OCI-LY1 (cell line): ENCODE measurements at regions not wholly inside any gene's neighbourhood (a gene's known extent, or its start where the extent isn't known, plus 50 kb on each side); places are given as distances from the start of the nearest gene placed in this dataset.

ENCODE experiments used
- H2AFZ ChIP-seq: fragments of 200-600 bp; sonication (generic), shearing (Covaris generic); 2 replicates; pipeline ENCODE4 v1.6.0; 2014; ENCODE audit warnings: antibody characterized with exemption, mild to moderate bottlenecking, low read length
- H3F3A ChIP-seq: fragments of 200-600 bp; sonication (generic), shearing (Covaris generic); 2 replicates; pipeline ENCODE4 v1.6.0; 2014; ENCODE audit warnings: mild to moderate bottlenecking, antibody characterized with exemption, low read length, moderate library complexity; ENCODE audit not compliant: insufficient read depth
- H3K27ac ChIP-seq: fragments of 200-600 bp; sonication (generic); 2 replicates; pipeline ENCODE4 v1.5.1; 2014; ENCODE audit warnings: low read length, mixed run types, mild to moderate bottlenecking, low read depth; ENCODE audit not compliant: poor library complexity, severe bottlenecking
- H3K27me3 ChIP-seq: fragments of 200-600 bp; sonication (generic); 2 replicates; pipeline ENCODE4 v1.6.0; 2014; ENCODE audit warnings: antibody characterized with exemption, mild to moderate bottlenecking, low read length, moderate library complexity; ENCODE audit not compliant: insufficient read depth
- H3K36me3 ChIP-seq: fragments of 200-600 bp; sonication (generic); 2 replicates; pipeline ENCODE4 v1.6.1; 2014; ENCODE audit warnings: mild to moderate bottlenecking, antibody characterized with exemption, low read length, moderate library complexity, mixed read lengths; ENCODE audit not compliant: insufficient read depth
- H3K4me1 ChIP-seq: fragments of 200-600 bp; sonication (generic); 2 replicates; pipeline ENCODE4 v1.5.1; 2014; ENCODE audit warnings: mild to moderate bottlenecking, low read length, moderate library complexity; ENCODE audit not compliant: insufficient read depth, severe bottlenecking
- H3K4me2 ChIP-seq: fragments of 200-600 bp; sonication (generic), shearing (Covaris generic); 2 replicates; pipeline ENCODE4 v1.6.1; 2014; ENCODE audit warnings: low read length
- H3K4me3 ChIP-seq: fragments of 200-600 bp; sonication (generic); 2 replicates; pipeline ENCODE4 v1.5.1; 2014; ENCODE audit warnings: low read length, low read depth, mild to moderate bottlenecking, mixed read lengths; ENCODE audit not compliant: poor library complexity, severe bottlenecking
- H3K79me2 ChIP-seq: fragments of 200-600 bp; shearing (Covaris generic); 2 replicates; pipeline ENCODE4 v1.6.1; 2016; ENCODE audit warnings: mixed run types, low read length, mixed read lengths; ENCODE audit not compliant: insufficient read depth
- H3K9ac ChIP-seq: fragments of 200-600 bp; sonication (generic), shearing (Covaris generic); 2 replicates; pipeline ENCODE4 v1.6.1; 2014; ENCODE audit warnings: mild to moderate bottlenecking, low read length, mixed read lengths
- H3K9me2 ChIP-seq: fragments of 200-600 bp; sonication (generic), shearing (Covaris generic); 2 replicates; pipeline ENCODE4 v1.6.1; 2014; ENCODE audit warnings: low read depth, mild to moderate bottlenecking, low read length, mixed read lengths
- H3K9me3 ChIP-seq: fragments of 200-600 bp; shearing (Covaris generic); 2 replicates; pipeline ENCODE4 v1.6.1; 2014; ENCODE audit warnings: low read length, mixed read lengths
- H4K20me1 ChIP-seq: fragments of 200-600 bp; sonication (generic), shearing (Covaris generic); 2 replicates; pipeline ENCODE4 v1.6.0; 2016; ENCODE audit warnings: mild to moderate bottlenecking, low read length; ENCODE audit not compliant: insufficient read depth
- CTCF ChIP-seq: fragments of 200-600 bp; sonication (generic), shearing (Covaris generic); IDR thresholded peaks from 2 replicates; pipeline ENCODE4 v1.5.1; 2017; ENCODE audit warnings: mild to moderate bottlenecking, antibody characterized with exemption, low read length, moderate library complexity, mixed read lengths
- EZH2 ChIP-seq: fragments of 200-600 bp; sonication (generic), shearing (Covaris generic); IDR thresholded peaks from 2 replicates; pipeline ENCODE4 v1.8.0; 2017; ENCODE audit warnings: borderline replicate concordance, mixed run types, mild to moderate bottlenecking, antibody characterized with exemption, low read length, moderate library complexity, mixed read lengths

- no peaks in the 10 kb centered on the region for H3K9me2 ChIP-seq
- no peaks in the 10 kb centered on the region for H4K20me1 ChIP-seq
- H3K4me2 ChIP-seq, result no peak overlapping the region
- H3K36me3 ChIP-seq, result no peaks in the 10 kb centered on the region
- no peak overlapping the region for H2AFZ ChIP-seq
- no peaks in the 10 kb centered on the region for H3F3A ChIP-seq
- no peak overlapping the region for H3K4me3 ChIP-seq
- H3K9me3 ChIP-seq, result no peaks in the 10 kb centered on the region
- TF ChIP-seq EZH2, result no peak
- TF ChIP-seq CTCF, result no peak
- no peaks in the 10 kb centered on the region for H3K79me2 ChIP-seq
- peaks cover 6% of the 10 kb centered on the region; the same call in 1 of the 2 replicates for H3K27me3 ChIP-seq
- H3K9ac ChIP-seq, result no peak overlapping the region
- no peak overlapping the region for H3K27ac ChIP-seq
- H3K4me1 ChIP-seq, result no peaks in the 10 kb centered on the region
Measured at GRCh38 chr2:173759959-173760358, 205.2 kb downstream of the SP3 start.

- no peaks in the 10 kb centered on the region for H3K9me3 ChIP-seq
- H3K9ac ChIP-seq, result no peak overlapping the region
- no peaks in the 10 kb centered on the region for H3K79me2 ChIP-seq
- no peak overlapping the region for H3K4me2 ChIP-seq
- H4K20me1 ChIP-seq, result no peaks in the 10 kb centered on the region
- TF ChIP-seq CTCF, result no peak
- H3K36me3 ChIP-seq, result no peaks in the 10 kb centered on the region
- no peak overlapping the region for H2AFZ ChIP-seq
- no peak overlapping the region for H3K4me3 ChIP-seq
- H3K9me2 ChIP-seq, result no peaks in the 10 kb centered on the region
- no peak overlapping the region for H3K27ac ChIP-seq
- no peaks in the 10 kb centered on the region for H3F3A ChIP-seq
- peaks cover 6% of the 10 kb centered on the region; the same call in 1 of the 2 replicates for H3K27me3 ChIP-seq
- no peaks in the 10 kb centered on the region for H3K4me1 ChIP-seq
Measured at GRCh38 chr2:173760553-173760952, 204.6 kb downstream of the SP3 start.

GRCh38 chr2:173761603-173762119 is 203.5 kb downstream of the SP3 start:
- Histone ChIP-seq H4K20me1 (no peaks in the 10 kb centered on the region), H3K9me3 (no peaks in the 10 kb centered on the region), H3K9me2 (no peaks in the 10 kb centered on the region), H3K36me3 (no peaks in the 10 kb centered on the region), H3K4me2 (no peak overlapping the region), H3K9ac (no peak overlapping the region), H3K79me2 (no peaks in the 10 kb centered on the region), H3K27ac (no peak overlapping the region), H3F3A (no peaks in the 10 kb centered on the region), H3K4me1 (no peaks in the 10 kb centered on the region), H3K4me3 (no peak overlapping the region), H3K27me3 (peaks cover 6% of the 10 kb centered on the region; the same call in 1 of the 2 replicates), H2AFZ (no peak overlapping the region)
- TF ChIP-seq CTCF, result no peak
- no peak for TF ChIP-seq EZH2
